ENCODE measurements at regions not wholly inside any gene's neighbourhood (a gene's known extent, or its start where the extent isn't known, plus 50 kb on each side); places are given as distances from the start of the nearest gene placed in this dataset.
"Not testable (repeated sequence)": the region's sequence is repeated elsewhere in the genome, so short reads cannot be mapped to it uniquely, and the experiment has no call there.

DNA sequence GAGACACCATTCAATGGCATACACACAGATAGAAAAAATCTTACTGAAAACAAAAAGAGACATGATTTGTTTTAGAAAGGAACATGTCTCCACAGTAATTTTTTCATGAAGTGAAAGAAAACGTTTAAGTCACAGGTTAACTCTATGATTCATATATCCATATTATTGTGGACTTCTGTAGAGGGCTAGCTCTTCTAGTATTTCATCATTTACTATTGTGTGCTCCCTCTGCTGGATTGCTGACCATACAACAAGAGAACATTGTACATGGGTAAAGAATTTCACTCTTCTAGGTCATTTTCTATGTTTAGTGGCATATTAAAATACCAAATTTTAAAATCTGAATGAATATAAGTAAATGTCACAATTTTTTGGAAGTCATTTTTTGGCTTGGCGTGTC is 91.8 kb upstream of the POU3F4 start:
- DNase-seq, result peak; percentile 0

DNA sequence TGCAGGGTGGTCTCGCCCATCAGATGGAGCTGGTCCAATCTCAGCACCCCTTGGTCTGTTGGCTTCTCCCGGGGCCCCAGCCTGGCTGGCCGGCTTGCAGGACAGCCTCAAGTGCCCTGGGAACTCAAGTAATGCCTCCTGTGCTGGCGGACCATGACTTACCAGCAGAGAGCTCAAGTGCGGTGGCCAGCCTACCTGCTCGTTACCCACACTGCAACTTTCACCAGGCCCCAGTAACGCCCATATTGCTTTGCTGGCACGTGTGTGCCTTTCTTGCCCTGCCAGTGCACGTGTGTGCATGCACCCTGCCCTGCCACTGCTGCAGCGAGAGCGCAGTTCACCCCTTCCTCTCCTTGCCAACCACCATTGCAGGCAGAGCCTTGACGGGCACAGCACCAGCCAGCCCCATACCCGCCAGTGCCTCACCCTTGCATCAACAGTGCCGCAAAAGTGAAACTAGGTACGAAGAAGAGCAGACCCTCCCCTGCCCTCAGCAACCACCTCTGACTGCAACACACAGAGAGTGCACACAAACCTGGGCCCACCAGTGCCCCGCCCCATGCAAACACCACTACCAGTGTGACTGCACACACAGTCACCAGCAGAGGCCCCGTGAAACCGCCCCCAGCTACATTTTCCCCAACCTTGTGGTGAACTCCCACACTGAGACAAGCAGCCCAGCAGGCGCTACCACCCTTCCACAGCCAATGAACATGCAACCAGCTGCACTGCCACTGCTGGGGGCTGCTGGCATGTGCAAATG is 88.9 kb upstream of the POU3F4 start:
- no peak for DNase-seq

GRCh38 chrX:83422836-83423235 is 85.3 kb upstream of the POU3F4 start:
- DNase-seq, result no peak

- DNase-seq, result not testable (repeated sequence)
These were observed 65.5 kb upstream of the POU3F4 start for GRCh38 chrX:83442552-83442951.

GRCh38 chrX:83446355-83446754 is 61.7 kb upstream of the POU3F4 start:
- DNase-seq, result no peak

All from hematopoietic multipotent progenitor cell treated with erythropoietin and hydrocortisone succinate and interleukin-3 and kit ligand, for 8 days (in vitro differentiated cells).